NOMO-1 (cell line): ENCODE measurements at regions not wholly inside any gene's neighbourhood (a gene's known extent, or its start where the extent isn't known, plus 50 kb on each side); places are given as distances from the start of the nearest gene placed in this dataset.

Experiments
- DNase-seq, 2 experiments: peaks; one replicate each; lab custom pipeline; 2025; ENCODE audit not compliant: unreplicated experiment in 2 of 2; lab: John Stamatoyannopoulos, UW

DNA sequence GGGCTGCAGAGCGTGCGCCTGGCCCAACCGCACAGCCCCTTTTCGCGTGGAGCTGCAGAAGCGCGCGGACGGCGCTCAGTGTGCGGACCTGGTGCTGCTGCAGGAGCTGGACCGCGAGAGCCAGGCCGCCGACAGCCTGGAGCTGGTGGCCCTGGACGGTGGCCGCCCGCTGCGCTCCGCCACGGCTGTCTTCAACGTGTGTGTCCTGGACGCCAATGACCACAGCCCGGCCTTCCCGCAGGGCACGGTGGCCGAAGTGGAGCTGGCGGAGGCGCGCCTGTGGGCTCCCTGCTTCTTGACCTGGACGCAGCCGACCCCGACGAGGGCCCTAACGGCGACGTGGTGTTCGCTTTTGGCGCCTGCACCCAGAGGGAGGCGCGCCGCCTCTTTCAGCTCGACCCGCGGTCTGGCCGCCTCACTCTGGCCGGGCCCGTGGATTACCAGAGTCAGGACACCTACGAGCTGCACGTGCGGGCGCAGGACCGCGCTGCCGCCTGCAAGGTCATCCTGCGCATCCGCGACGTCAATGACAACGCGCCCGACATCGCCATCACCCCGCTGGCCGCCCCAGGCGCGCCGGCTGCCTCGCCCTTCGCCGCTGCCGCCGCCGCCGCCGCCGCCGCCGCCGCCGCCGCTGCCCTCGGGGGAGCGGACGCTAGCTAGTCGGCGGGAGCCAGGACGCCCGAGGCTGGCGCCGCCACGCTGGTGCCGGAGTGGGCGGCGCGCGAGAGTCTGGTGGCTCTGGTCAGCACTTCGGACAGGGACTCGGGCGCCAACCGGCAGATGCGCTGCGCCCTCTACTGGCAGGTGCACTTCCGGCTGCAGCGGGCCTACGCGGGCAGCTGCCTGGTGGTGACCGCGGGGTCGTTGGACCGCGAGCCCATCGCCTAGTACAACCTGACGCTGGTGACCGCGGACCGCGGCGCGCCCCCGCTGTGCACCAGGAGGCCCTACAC is 172.2 kb downstream of the OLFM4 start:
- DNase-seq: no peak

DNA sequence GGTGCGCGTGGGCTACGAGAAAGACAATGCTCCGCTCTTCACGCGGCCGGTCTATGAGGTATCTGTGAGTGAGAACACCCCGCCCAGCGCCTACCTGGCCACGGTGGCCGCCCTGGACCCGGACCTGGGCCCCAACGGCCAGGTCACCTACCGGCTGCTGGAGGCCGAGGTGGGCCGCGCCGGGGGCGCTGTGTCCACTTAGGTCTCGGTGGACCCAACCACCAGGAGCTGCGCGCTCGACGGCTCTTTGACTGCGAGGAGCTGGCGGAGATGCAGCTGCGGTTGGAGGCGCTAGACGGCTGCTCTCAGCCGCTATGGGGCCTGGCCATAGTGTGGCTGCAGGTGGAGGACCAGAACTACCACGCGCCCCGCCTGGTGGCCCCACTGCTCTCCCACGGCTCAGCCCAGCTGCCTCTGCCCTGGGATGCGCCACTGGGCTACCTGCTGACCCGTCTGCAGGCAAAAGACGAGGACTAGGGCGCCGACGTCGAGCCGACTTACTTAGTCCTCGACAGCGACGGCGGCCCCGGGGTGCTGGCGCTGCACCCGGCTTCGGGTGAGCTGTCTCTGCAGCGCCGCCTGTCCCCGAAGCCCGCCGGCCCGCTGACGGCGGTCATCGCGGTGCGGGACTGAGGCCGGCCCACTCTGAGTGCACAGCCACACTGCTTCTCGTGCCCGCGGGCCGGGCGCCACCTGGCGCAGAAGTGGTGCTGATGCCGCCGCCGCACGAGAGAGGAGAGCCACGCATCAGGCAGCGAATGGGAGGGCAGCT is 173.0 kb downstream of the OLFM4 start:
- no peak for DNase-seq

DNA sequence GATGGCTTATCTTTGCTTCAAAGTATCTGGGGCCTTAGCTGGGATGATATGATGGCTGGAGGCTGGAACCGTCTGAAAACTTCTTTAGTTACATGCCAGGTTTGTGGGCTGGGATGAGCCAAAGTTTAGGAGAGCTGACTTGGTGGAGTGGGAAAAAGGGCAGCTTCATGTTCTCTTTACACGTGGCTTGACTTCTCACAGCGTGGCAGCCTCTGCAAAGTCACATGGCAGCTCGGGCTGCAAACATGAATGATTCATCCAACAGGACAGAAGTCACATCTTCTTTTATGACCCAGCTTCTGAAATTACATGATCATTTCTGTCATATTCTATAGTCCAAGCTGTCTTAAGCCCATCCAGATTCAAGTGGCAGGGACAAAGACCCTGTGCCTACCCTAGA is 176.0 kb downstream of the OLFM4 start:
- DNase-seq: no peak

DNA sequence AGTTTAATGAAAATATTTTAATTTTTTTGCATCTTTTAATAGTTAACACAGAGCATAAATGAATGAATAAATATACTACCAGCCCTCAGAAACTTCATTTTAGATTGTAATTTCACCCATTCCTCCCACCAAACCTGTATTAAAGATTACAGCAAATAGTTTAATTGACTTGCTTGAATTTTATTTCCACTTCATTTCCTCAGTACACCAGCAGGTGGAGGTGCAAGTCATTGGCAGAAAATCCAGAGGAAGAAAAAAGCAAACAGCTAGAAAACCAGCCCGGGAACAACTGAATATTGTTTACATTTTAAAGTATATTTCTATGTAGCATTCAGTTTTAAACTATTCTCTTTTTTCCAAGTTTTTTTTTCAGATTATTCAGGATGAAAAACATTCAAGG is 177.8 kb downstream of the OLFM4 start:
- DNase-seq: no peak

DNA sequence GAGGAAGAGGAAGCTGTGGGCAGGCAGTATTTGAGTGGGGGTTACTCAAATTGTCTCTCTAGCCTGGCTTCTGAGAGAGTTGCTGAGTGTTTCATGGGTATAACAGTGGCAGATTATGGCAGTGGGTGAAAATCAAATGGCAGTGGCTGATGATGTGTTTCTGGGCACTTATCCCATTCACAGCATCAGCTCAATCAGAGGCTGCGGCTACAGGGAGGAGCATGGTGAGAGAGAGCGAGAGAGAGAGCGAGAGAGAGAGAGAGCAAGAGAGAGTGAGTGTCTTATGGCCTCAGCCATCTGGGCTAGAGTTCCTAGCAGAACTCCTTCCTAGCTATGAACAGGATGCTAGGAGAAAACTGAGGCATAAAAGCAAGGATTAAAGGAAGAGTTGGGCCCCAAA is 178.9 kb downstream of the OLFM4 start:
- DNase-seq: no peak

DNA sequence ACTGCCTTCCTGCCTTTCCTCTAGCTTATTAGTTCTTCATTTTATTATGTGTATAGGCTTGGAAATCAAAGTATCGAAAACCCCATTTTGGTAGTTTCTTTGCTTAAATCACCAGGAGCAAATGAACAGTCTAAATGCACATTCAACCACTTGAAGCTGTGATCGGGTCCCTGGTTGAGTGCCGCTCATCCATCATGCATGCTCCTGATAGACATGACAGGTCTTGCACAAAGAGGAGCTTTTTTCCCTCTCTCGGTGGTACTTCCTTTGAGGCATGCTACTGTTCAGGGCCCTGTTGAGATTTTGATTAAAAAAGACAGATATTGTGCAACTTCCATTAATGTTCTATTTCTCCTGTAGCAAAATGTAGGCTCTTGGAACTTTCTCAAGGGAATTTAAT is 185.8 kb downstream of the OLFM4 start:
- no peak for DNase-seq

DNA sequence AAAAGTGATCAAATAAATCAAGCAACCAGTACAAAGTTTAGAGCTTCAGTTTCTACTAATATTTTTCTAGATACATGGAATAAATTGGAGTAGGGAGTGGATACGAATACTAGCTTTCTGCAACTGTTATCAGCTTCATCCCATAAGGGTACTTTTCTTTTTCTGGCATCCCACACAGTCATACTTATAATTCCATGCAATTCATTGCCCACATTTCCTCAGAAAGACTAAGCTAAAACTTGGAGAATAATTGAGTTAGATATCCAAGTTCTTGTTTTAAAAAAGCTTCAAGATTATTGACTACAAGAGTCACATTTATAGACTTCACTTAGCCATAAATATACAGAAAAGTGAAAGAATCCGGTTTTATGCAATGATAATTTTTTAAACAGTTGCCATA is 186.9 kb downstream of the OLFM4 start:
- no peak for DNase-seq

DNA sequence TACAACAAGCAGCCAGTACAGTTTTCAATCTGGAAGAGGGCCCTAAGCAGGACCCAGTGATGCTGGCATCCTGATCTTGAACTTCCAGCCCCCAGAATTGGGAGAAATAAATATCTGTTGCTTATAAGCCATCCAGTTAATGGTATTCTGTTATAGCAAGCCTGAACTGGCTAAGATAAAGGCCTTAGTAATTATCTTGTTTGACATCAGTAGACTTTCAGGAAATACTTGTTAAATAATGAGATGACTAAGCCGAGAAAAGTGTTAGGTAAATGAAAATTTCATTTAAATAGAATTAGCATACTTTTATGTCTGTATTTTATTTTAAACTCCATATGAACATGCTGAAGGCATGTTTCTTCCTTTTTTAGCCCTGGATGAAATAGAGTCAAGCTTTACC is 188.2 kb downstream of the OLFM4 start:
- DNase-seq: no peak

DNA sequence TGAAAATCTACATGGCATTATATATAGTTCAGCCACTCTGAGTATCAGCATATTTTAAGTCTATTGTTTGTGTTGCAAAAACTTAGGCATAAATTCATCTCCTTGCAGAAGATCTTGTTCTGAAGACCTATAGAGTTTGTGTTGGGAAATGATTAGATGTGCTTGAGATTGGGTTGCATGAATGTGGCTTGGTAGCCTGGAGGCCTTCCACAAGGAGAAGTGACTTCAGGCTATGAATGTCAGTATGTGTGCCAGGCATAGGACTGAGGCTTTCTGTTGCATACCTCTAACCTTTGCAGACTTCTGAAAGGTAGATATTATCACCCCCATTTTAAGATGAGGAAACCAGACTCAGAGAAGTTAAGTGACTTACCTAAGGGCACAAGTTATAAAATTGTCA is 188.6 kb downstream of the OLFM4 start:
- no peak for DNase-seq

DNA sequence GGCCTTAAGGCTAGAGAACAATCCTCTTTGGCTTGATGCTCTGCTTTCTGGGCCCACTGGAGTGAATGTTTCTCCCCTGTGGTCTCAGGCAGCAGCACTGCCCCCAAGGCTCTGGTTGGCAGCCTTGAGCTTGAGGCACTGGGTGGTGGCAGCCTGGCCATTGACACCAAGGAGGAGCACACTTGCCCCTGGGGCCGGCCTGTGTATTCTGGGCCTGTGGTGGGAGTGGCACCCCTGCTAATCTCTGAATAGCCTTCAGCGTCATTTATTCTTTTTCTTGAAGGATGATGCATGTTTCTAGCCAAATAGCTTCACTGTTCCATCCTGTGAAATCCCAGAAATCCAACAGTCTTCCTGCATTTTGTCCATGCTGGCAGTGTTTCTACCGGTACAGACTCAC is 191.4 kb downstream of the OLFM4 start:
- no peak for DNase-seq

DNA sequence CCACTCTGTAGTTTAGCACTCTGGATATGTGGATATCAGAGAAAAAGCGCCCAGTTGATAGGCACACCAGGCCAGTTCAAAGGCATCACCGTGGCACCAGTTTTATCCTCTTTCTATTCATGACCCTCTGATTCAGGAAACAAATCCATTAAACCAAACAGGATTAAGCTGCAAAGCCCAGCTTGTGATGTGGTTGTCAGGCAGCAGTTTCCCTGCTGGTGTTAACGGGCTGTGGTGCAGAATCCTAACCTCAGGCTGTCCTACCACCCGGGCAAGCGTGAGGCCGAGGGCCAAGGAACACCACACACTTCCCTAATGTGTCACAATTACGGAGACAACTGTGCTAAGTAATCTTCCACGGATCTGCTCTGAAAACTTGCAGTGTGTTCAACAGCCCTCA is 209.1 kb downstream of the OLFM4 start:
- no peak for DNase-seq

DNA sequence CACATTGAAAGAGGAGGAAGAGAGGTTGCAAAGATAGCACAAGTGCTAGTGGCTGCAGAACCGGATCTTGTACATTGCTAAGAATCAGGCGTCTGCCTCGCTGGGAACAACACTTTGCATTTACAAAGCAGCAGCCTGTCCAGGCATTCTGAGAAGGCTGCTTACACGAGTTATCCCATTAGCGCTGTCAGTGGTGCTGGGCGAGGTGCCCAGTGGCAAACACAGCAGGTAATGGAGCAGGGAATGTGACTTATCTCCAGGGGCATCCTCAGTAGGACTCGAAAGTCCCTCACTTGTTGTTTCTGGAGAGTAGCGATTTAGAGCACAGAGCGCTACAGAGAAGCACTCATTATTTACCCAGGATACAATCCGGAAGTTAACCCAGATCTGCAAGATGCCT is 209.6 kb downstream of the OLFM4 start:
- no peak for DNase-seq

DNA sequence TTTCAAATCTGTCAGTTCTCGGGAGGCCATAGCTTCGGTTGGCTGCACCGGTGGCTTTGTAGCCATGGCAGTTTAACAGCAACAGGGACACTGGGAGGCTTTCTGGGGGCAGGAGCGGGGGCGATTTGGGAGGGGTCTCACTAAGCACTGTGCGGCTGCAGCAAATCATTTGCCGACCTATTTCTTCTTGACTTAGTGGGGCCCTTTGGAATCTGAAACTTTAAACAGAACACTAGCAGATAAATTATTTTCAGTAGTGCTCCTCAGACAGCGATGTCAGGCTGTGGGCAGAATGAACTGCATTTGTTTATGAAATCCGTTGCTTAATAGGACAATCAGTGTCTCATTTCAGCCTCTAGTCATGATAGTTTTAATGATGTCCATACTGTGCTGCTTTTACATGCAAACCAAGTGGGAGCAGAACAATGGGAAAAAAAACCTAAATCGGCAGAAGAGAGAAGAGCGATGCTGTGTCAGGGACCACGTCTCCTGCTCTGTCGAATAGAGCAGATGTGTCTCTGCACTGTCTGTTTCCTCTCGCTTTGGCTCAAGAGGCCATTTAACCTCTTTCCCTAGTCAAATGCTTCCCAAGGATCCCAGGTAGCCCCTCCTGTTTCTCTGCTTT is 211.9 kb downstream of the OLFM4 start:
- DNase-seq: no peak

DNA sequence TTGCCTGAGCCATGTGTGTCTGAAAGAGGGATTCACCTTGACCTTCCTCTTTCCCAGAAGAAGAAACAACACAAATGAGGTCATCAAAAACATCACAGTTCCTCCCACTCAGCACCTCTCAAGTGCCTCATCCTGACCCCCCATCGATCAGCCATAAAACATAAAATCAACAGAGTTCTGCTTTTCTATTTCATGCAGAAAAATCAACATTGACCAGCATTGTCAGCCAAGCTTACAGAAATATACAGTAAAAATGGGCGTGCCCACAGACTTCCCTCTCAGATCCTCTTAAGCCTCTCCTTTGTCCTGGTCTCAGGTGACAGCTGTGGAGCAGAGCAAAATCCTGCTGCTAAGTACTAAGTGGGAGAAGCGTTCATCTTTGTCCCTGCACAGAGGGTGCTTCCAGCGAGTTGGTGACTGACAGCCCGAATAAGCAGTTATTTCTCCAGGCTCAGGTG is 213.3 kb downstream of the OLFM4 start:
- no peak for DNase-seq

DNA sequence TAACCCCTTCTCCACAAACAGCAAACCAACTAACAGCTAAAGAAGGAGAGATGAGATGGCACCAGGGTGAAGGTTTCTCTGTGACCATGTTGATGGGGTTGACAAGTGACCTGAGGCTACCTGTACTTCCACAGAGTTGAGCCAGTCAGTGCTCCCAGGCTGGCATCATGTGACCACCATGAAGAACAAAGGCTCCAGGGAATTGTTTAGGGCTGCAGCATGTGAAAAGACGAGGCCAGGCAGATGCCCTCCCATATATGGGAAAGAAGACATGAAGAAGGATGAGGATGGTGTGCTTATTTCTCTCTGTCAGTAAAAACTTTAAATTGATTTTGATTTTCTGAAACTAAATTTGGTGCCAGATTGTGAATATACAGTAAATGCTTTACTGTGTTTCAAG is 220.6 kb downstream of the OLFM4 start:
- DNase-seq: no peak

DNA sequence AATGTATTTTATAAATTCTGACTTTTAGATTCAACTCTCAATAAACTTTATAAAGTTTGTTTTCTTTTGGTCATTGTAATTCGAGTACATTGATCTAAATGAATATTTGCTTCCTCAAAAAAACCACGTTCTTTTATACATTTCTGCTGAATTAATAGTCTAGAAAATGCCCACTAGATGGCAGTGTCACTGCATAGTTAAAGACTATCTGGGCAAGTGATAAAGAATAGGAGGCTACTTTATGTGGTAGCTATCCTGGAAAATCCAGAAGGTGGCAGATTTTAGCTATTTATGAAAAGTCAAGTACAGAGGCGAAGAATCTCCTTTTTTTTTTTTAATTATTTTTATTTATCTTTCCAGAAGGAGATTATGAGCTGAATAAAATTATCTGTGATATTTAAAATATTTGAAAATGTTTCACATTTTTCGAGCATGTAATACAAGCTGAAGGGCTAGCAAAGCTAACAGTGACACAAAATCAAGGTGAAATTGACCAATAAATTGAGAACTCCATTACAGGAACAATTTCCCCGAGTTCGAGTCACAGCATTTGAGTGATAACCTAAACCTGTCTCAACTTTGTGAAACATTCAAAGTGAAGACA is 221.8 kb downstream of the OLFM4 start:
- DNase-seq: peak; percentile 52 to 86

DNA sequence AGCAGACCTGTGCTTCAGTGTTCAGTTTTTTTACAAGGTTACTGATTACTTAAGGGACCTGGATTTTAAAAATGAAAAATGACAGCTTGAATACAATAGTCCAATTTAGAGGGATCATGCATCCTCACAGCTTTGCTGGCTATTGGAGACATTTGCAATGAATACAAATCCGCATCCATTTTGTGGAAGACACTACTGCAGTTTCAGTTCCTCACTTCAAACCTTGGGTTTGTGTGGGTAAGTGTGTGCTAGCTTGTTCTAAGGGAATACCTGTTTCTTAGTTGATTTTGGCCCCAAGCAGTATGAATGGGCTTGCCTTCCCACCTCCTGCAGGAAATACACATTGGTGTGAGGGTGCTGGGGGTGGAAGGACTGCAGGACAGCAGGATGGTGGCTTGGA is 222.4 kb downstream of the OLFM4 start:
- DNase-seq: peak; percentile 6 to 17

DNA sequence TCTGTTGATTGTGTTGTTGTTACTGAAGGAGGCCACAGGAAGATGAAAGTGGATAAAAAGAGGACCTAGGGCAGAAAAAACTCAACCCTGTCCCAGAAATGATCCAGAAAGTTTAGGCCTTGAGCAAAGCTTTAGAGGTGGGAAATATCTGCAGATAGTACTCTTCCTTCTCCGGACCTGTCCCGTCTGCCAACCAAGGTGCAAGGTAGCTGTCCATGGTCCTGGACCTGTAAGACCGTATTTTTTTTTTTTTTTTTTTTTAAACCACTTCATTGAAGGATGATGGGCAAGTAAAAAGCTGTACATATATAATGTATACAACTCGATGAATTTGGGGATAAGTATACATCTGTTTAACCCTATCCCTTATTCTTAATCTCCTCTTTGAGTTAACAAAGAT is 225.9 kb downstream of the OLFM4 start:
- DNase-seq: no peak

DNA sequence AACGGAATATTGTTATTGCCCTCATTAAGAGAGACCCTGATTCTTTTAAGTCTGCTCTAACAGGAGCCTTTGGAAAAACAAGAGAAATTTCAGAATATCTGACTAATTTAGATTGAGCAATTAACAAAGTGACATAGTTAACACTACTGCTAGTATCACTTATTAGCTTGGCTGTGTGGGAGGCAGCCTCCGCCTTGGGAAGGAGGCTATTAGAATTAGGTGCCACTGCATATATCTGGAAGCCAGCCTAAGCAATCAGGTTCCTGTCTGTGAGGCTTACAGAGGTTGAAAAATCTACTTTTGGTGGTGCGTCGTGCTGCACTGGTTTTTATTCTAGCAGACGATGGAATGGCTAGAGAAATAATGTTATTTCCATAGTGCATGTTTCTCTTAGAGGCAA is 227.2 kb downstream of the OLFM4 start:
- no peak for DNase-seq

DNA sequence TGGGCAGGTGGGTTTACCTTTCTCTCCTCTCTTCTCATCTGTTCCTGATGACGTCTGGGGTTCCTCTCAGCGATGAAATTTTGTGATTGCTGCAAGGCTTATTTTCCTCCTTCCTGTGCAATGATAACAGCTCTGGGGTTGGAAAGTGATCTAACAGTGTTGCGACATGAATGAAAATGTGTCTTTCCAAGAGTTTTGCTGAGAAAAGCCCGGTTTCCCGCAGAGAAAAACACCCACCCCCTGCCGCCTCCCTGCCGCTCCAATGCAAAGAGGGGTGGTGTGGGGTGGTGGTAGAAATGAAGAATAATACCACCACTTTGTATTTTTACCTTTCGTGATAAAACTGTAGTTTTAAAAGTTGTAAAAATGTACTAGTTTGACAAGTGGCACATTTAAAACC is 232.0 kb downstream of the OLFM4 start:
- DNase-seq: no peak

DNA sequence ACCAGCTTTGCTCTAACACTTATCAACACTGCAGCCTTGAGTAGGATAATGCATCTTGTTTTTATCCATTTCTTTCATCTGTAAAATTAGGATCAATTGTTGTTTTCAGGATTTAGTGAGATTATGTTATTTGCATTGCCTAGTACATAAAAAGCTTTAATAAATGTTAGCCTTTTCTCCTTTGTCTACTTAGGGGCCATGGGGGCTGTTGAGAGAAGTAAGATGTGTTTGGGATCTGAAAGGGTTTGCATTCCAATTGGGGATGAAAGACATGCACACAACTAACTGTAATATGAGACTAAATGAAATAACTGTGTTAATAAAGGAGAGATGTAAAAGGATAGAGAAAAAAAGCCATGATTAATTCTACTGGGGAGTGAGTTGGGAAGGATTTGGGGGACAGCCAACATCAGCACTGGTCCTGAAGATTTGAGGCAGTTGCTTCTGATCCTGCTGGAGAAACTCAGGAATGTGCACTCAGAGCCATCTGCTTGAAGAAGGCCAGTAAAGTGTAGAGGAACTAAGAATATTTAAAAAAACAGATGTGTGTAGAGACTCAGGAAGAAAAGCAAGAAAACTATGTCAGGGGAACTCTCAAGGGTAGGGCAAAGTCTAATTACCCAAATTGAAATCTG is 236.3 kb downstream of the OLFM4 start:
- no peak for DNase-seq
